ENCODE measurements at regions not wholly inside any gene's neighbourhood (a gene's known extent, or its start where the extent isn't known, plus 50 kb on each side); places are given as distances from the start of the nearest gene placed in this dataset.

DNA sequence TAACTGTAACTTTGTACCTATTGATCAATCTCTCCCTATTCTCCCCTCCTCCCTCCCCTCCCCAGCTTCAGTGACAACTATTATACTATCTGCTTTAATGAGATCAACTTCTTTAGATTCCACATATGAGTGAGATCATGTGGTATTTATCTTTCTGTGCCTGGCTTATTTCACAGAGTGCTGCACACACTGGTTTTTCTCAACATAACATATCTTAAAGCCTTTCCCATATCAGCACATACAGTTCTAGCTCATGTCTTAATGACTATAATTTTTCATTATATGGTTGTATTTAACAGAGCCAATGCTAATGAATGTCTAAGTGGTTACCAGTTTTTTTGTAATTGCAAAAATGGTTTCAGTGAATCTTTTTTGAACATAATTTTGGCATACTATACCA is 340.3 kb upstream of the DDI1 start:
- TF ChIP-seq POLR2A (IDR thresholded peaks at IDR 0.05) (no peak), CTCF (IDR thresholded peaks at IDR 0.05) (no peak), EP300 (IDR thresholded peaks at IDR 0.05) (no peak), POLR2AphosphoS5 (IDR thresholded peaks at IDR 0.05) (no peak)

Data from stomach (tissue), 4 donors.